ENCODE measurements at regions not wholly inside any gene's neighbourhood (a gene's known extent, or its start where the extent isn't known, plus 50 kb on each side); places are given as distances from the start of the nearest gene placed in this dataset.

- no peak overlapping the region for H3K4me3 Mint-ChIP-seq
- Histone ChIP-seq H3K4me2 (replicated peaks; ENCODE audit: low read depth, low read length, poor library complexity, severe bottlenecking) (no peak overlapping the region), H3K9me3 (ENCODE audit: control extremely low read depth in 1 of 3, control insufficient read depth in 2 of 3, insufficient read depth in 1 of 3, low read length in 2 of 3) (no peaks in the 10 kb centered on the region), H3K9ac (ENCODE audit: low read length) (no peak overlapping the region), H3K36me3 (replicated peaks in 1 of 2; ENCODE audit: control extremely low read depth in 1 of 2, control insufficient read depth in 1 of 2, extremely low read depth in 1 of 2, insufficient read depth in 2 of 2, low read length in 1 of 2) (no peaks in the 10 kb centered on the region), H4K20me1 (ENCODE audit: control insufficient read depth, insufficient read depth, low read length, poor library complexity, severe bottlenecking) (no peaks in the 10 kb centered on the region), H3K27ac (ENCODE audit: low read length in 2 of 2) (no peak overlapping the region), H3K79me2 (ENCODE audit: control insufficient read depth, insufficient read depth, low read length) (no peaks in the 10 kb centered on the region), H3K27me3 (replicated peaks in 1 of 4; ENCODE audit: control extremely low read depth in 1 of 4, control insufficient read depth in 3 of 4, insufficient read depth in 4 of 4, low read length in 3 of 4) (no peaks in the 10 kb centered on the region), H3K4me1 (ENCODE audit: control insufficient read depth in 2 of 2, insufficient read depth in 2 of 2, low read length in 2 of 2) (no peaks in the 10 kb centered on the region), H2AFZ (ENCODE audit: insufficient read depth, low read depth, low read length, poor library complexity, severe bottlenecking) (no peak overlapping the region), H3K4me3 (ENCODE audit: control extremely low read depth in 1 of 5, extremely low read depth in 1 of 5, insufficient read depth in 1 of 5, low read depth in 2 of 5, low read length in 4 of 5) (no peak overlapping the region)
- no peak overlapping the region for H3K27ac Mint-ChIP-seq
- 90% methylated on average over 6 of the region's 6 CpGs for WGBS (ENCODE audit: insufficient coverage)
- intact Hi-C loops (cut with micrococcal nuclease) = no loop called here
- no peaks in the 10 kb centered on the region for H3K9me3 Mint-ChIP-seq (ENCODE audit: insufficient read depth)
- ATAC-seq (ENCODE audit: low read depth) (no peak), DNase-seq (no peak)
- no peaks in the 10 kb centered on the region for H3K4me1 Mint-ChIP-seq
- TF ChIP-seq CTCF (IDR thresholded peaks at IDR 0.05) = no peak
- no peak for TF ChIP-seq EZH2 (IDR thresholded peaks at IDR 0.05; ENCODE audit: borderline replicate concordance, insufficient read depth, low read depth, low read length, poor library complexity, severe bottlenecking)
- ChIA-PET POLR2A (no interaction called here), CTCF (no interaction called here)
- no peaks in the 10 kb centered on the region for H3K27me3 Mint-ChIP-seq
Measured at GRCh38 chr9:13431222-13431536, 151.7 kb upstream of the MPDZ start.

DNA sequence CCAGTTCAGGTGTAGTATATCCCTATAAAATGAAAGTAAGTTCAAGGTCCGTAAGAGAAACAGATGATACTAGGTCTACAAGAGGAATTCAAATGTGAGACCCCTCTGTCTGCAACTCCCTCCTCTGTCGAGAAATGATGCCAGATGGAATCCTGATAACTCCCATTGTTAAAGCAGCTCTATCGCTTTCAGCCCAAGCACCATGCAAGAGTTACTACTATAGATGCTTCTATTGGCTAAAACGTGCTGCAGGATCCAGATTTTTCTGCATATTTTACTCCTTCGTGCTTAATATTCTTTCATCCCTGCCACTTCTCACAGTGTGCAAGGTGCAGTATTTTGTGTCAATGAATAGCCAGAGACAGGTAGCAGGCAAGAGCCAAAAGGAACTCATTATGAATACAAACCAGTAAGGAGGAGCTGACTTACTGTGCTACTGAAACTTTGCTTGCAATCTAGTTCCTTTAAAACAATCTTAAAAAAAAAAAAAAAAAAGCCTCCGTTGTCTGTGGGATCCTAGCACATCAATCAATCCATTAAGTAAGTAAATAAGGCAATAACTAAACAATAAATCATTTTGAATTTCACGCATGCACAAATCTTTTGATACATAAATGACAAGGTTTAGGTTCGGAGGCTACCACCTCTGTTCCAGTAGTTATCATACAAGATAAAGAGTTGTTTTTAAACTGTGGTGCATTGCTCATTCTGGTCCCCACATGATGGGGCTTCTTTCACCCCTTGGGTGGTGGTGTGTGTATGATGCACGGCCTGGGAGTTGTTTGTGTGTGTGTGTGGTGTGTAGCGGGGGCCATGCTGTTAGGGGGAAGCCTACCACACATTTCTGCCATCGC, 151.1 kb upstream of the MPDZ start:
- Histone ChIP-seq H3K4me1 (ENCODE audit: control insufficient read depth in 2 of 2, insufficient read depth in 2 of 2, low read length in 2 of 2) (no peaks in the 10 kb centered on the region), H3K4me3 (ENCODE audit: control extremely low read depth in 1 of 5, extremely low read depth in 1 of 5, insufficient read depth in 1 of 5, low read depth in 2 of 5, low read length in 4 of 5) (no peak overlapping the region), H3K36me3 (replicated peaks in 1 of 2; ENCODE audit: control extremely low read depth in 1 of 2, control insufficient read depth in 1 of 2, extremely low read depth in 1 of 2, insufficient read depth in 2 of 2, low read length in 1 of 2) (no peaks in the 10 kb centered on the region), H3K4me2 (replicated peaks; ENCODE audit: low read depth, low read length, poor library complexity, severe bottlenecking) (no peak overlapping the region), H2AFZ (ENCODE audit: insufficient read depth, low read depth, low read length, poor library complexity, severe bottlenecking) (no peak overlapping the region), H3K9ac (ENCODE audit: low read length) (no peak overlapping the region), H3K79me2 (ENCODE audit: control insufficient read depth, insufficient read depth, low read length) (no peaks in the 10 kb centered on the region), H4K20me1 (ENCODE audit: control insufficient read depth, insufficient read depth, low read length, poor library complexity, severe bottlenecking) (no peaks in the 10 kb centered on the region), H3K27me3 (replicated peaks in 1 of 4; ENCODE audit: control extremely low read depth in 1 of 4, control insufficient read depth in 3 of 4, insufficient read depth in 4 of 4, low read length in 3 of 4) (no peaks in the 10 kb centered on the region), H3K27ac (ENCODE audit: low read length in 2 of 2) (no peak overlapping the region), H3K9me3 (ENCODE audit: control extremely low read depth in 1 of 3, control insufficient read depth in 2 of 3, insufficient read depth in 1 of 3, low read length in 2 of 3) (no peaks in the 10 kb centered on the region)
- ChIA-PET POLR2A (no interaction called here), CTCF (no interaction called here)
- TF ChIP-seq CTCF (IDR thresholded peaks at IDR 0.05) (no peak), EZH2 (IDR thresholded peaks at IDR 0.05; ENCODE audit: borderline replicate concordance, insufficient read depth, low read depth, low read length, poor library complexity, severe bottlenecking) (no peak)
- H3K27me3 Mint-ChIP-seq = no peaks in the 10 kb centered on the region
- H3K9me3 Mint-ChIP-seq (ENCODE audit: insufficient read depth) = no peaks in the 10 kb centered on the region
- no peaks in the 10 kb centered on the region for H3K4me1 Mint-ChIP-seq
- intact Hi-C loops (cut with micrococcal nuclease) = no loop called here
- DNase-seq = no peak
- no peak overlapping the region for H3K27ac Mint-ChIP-seq
- H3K4me3 Mint-ChIP-seq = no peak overlapping the region
- ATAC-seq (ENCODE audit: low read depth) = no peak
- 77% methylated on average over 7 of the region's 11 CpGs for WGBS (ENCODE audit: insufficient coverage)

Data from B cell (primary cell).